MM.1S (cell line): ENCODE measurements at regions not wholly inside any gene's neighbourhood (a gene's known extent, or its start where the extent isn't known, plus 50 kb on each side); places are given as distances from the start of the nearest gene placed in this dataset.

Experiments
- DNase-seq: peaks from one replicate; pipeline ENCODE4 v3.0.0-alpha.2; 2015
- H2AFZ ChIP-seq: fragments of 300-600 bp; sonication (generic); 2 replicates; pipeline ENCODE4 v1.6.0; 2016; ENCODE audit warnings: antibody characterized with exemption, low read length
- H3F3A ChIP-seq: fragments of 300-600 bp; sonication (generic); 2 replicates; pipeline ENCODE4 v1.6.1; 2016; ENCODE audit warnings: mild to moderate bottlenecking, antibody characterized with exemption, low read length, moderate library complexity, mixed read lengths; ENCODE audit not compliant: insufficient read depth
- H3K27ac ChIP-seq: fragments of 300-600 bp; sonication (generic); 2 replicates; pipeline ENCODE4 v1.5.1; 2016; ENCODE audit warnings: mild to moderate bottlenecking, low read length
- H3K27me3 ChIP-seq: fragments of 300-600 bp; sonication (generic); replicated peaks from 2 replicates; pipeline ENCODE4 v1.6.0; 2016; ENCODE audit warnings: low read length; ENCODE audit not compliant: insufficient read depth
- H3K36me3 ChIP-seq: fragments of 300-600 bp; sonication (generic); replicated peaks from 2 replicates; pipeline ENCODE4 v1.6.1; 2016; ENCODE audit warnings: mild to moderate bottlenecking, low read length, mixed read lengths; ENCODE audit not compliant: insufficient read depth
- H3K4me1 ChIP-seq: fragments of 300-600 bp; sonication (generic); 2 replicates; pipeline ENCODE4 v1.6.1; 2016; ENCODE audit warnings: low read length, mixed read lengths
- H3K4me2 ChIP-seq: fragments of 300-600 bp; sonication (generic); 2 replicates; pipeline ENCODE4 v1.6.0; 2016; ENCODE audit warnings: low read depth, low read length
- H3K4me3 ChIP-seq: fragments of 300-600 bp; sonication (generic); 2 replicates; pipeline ENCODE4 v1.5.1; 2016; ENCODE audit warnings: low read length, mixed read lengths
- H3K79me2 ChIP-seq: fragments of 300-600 bp; sonication (generic); 2 replicates; pipeline ENCODE4 v1.6.1; 2016; ENCODE audit warnings: mixed run types, low read length, mixed read lengths
- H3K9ac ChIP-seq: fragments of 300-600 bp; sonication (generic); 2 replicates; pipeline ENCODE4 v1.6.1; 2016; ENCODE audit warnings: low read length, mixed read lengths
- H3K9me2 ChIP-seq: fragments of 300-600 bp; sonication (generic); replicated peaks from 2 replicates; pipeline ENCODE4 v1.6.1; 2016; ENCODE audit warnings: mild to moderate bottlenecking, low read length, mixed read lengths; ENCODE audit not compliant: insufficient read depth
- H3K9me3 ChIP-seq: fragments of 300-600 bp; sonication (generic); replicated peaks from 2 replicates; pipeline ENCODE4 v1.6.1; 2016; ENCODE audit warnings: mild to moderate bottlenecking, low read length, mixed read lengths; ENCODE audit not compliant: insufficient read depth
- H4K20me1 ChIP-seq: fragments of 300-600 bp; sonication (generic); 2 replicates; pipeline ENCODE4 v1.6.1; 2016; ENCODE audit warnings: mild to moderate bottlenecking, low read length, moderate library complexity, mixed read lengths; ENCODE audit not compliant: insufficient read depth
- EZH2 ChIP-seq: fragments of 300-600 bp; sonication (generic); optimal IDR thresholded peaks from 2 replicates; pipeline ENCODE3; 2017; ENCODE audit warnings: low read depth, mild to moderate bottlenecking, antibody characterized with exemption, low read length, mixed read lengths
- EZH2phosphoT487 ChIP-seq: fragments of 300-600 bp; sonication (generic); IDR thresholded peaks from 2 replicates; pipeline ENCODE4 v1.6.1; 2018; ENCODE audit warnings: antibody characterized with exemption, low read length
- TF ChIP-seq, protein P1 (sequence below): fragments of 300-600 bp; sonication (generic); IDR thresholded peaks from 2 replicates; pipeline ENCODE4 v1.5.1; 2016; ENCODE audit warnings: antibody characterized with exemption, low read length, mixed read lengths

DNA sequence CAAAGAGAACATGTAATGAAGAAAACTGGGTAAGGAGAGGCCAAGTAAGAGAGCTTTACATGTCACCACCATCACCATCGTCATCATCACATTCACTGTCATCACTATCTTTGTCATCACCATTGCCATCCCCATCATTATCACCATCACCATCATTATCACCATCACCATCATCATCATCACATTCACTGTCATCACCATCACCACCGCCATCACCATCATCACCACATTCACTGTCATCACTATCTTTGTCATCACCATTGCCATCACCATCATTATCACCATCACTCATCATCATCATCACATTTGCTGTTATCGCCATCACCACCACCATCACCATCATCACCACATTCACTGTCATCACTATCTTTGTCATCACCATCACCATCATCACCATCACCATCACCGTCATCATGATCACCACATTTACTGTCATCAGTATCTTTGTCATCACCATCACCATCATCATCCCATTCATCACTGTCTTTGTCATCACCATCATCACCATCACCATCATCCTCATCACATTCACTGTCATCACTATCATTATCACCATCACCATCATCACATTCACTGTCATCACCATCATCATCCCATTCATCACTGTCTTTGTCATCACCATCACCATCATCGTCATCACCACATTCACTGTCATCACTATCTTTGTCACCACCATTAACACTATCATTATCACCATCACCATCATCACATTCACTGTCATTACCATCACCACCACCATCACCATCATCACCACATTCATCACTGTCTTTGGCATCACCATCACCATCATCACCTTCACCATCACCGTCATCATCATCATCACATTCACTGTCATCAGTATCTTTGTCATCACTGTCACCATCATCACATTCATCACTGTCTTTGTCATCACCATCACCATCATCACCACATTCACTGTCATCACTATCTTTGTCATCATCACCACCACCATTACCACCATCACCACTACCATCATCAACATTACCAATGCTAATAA is 172.3 kb downstream of the ERMARD start:
- Histone ChIP-seq H3K36me3 (no peaks in the 10 kb centered on the region), H3K27ac (no peak overlapping the region), H3F3A (no peaks in the 10 kb centered on the region), H3K79me2 (no peaks in the 10 kb centered on the region), H4K20me1 (no peaks in the 10 kb centered on the region), H3K4me1 (no peaks in the 10 kb centered on the region), H3K27me3 (no peaks in the 10 kb centered on the region), H3K9me3 (no peaks in the 10 kb centered on the region), H3K9ac (no peak overlapping the region), H3K4me2 (no peak overlapping the region), H2AFZ (no peak overlapping the region), H3K9me2 (no peaks in the 10 kb centered on the region), H3K4me3 (no peak overlapping the region)
- TF ChIP-seq, protein P1, sequence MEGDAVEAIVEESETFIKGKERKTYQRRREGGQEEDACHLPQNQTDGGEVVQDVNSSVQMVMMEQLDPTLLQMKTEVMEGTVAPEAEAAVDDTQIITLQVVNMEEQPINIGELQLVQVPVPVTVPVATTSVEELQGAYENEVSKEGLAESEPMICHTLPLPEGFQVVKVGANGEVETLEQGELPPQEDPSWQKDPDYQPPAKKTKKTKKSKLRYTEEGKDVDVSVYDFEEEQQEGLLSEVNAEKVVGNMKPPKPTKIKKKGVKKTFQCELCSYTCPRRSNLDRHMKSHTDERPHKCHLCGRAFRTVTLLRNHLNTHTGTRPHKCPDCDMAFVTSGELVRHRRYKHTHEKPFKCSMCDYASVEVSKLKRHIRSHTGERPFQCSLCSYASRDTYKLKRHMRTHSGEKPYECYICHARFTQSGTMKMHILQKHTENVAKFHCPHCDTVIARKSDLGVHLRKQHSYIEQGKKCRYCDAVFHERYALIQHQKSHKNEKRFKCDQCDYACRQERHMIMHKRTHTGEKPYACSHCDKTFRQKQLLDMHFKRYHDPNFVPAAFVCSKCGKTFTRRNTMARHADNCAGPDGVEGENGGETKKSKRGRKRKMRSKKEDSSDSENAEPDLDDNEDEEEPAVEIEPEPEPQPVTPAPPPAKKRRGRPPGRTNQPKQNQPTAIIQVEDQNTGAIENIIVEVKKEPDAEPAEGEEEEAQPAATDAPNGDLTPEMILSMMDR: no peak
- TF ChIP-seq EZH2 (no peak), EZH2phosphoT487 (no peak)
- DNase-seq: no peak

- Histone ChIP-seq H3K27me3 (no peaks in the 10 kb centered on the region), H3F3A (no peaks in the 10 kb centered on the region), H2AFZ (no peak overlapping the region), H3K9me3 (no peaks in the 10 kb centered on the region), H3K4me1 (no peaks in the 10 kb centered on the region), H3K79me2 (no peaks in the 10 kb centered on the region), H3K4me2 (no peak overlapping the region), H3K9ac (no peak overlapping the region), H3K27ac (no peak overlapping the region), H3K4me3 (no peak overlapping the region), H3K36me3 (no peaks in the 10 kb centered on the region), H4K20me1 (no peaks in the 10 kb centered on the region), H3K9me2 (no peaks in the 10 kb centered on the region)
- TF ChIP-seq EZH2: no peak
- TF ChIP-seq, protein P1: no peak
- TF ChIP-seq EZH2phosphoT487: no peak
- no peak for DNase-seq
These were observed 170.7 kb downstream of the ERMARD start for GRCh38 chr6:169921853-169922824.

DNA sequence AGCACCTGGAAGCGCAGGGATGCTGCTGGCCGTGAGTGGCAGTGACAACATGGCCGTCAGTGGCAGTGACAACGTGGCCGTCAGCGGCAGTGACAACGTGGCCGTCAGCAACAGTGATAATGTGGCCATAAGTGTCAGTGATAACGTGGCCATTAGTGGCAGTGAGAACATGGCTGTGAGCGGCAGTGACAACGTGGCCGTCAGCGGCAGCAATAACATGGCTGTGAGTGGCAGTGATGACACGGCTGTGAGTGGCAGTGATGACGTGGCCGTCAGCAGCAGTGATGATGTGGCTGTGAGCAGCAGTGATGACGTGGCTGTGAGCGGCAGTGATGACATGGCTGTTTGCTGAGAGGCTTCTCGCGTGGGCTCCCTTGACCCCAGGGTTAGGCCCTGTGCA is 169.8 kb downstream of the ERMARD start:
- no peak overlapping the region for H3K9ac ChIP-seq
- H2AFZ ChIP-seq: no peak overlapping the region
- no peaks in the 10 kb centered on the region for H3K9me3 ChIP-seq
- no peak overlapping the region for H3K4me3 ChIP-seq
- no peak for DNase-seq
- H3K36me3 ChIP-seq: no peaks in the 10 kb centered on the region
- no peaks in the 10 kb centered on the region for H3F3A ChIP-seq
- no peak overlapping the region for H3K4me2 ChIP-seq
- no peaks in the 10 kb centered on the region for H4K20me1 ChIP-seq
- H3K4me1 ChIP-seq: no peaks in the 10 kb centered on the region
- H3K27ac ChIP-seq: no peak overlapping the region
- H3K9me2 ChIP-seq: no peaks in the 10 kb centered on the region
- H3K79me2 ChIP-seq: no peaks in the 10 kb centered on the region
- no peaks in the 10 kb centered on the region for H3K27me3 ChIP-seq
- no peak for TF ChIP-seq EZH2
- no peak for TF ChIP-seq EZH2phosphoT487
- TF ChIP-seq, protein P1: no peak
